ENCODE measurements at regions not wholly inside any gene's neighbourhood (a gene's known extent, or its start where the extent isn't known, plus 50 kb on each side); places are given as distances from the start of the nearest gene placed in this dataset.
A peak's percentile ranks its signal among the peaks of the same experiment; 100 is the strongest.
"Not testable (repeated sequence)": the region's sequence is repeated elsewhere in the genome, so short reads cannot be mapped to it uniquely, and the experiment has no call there.

DNA sequence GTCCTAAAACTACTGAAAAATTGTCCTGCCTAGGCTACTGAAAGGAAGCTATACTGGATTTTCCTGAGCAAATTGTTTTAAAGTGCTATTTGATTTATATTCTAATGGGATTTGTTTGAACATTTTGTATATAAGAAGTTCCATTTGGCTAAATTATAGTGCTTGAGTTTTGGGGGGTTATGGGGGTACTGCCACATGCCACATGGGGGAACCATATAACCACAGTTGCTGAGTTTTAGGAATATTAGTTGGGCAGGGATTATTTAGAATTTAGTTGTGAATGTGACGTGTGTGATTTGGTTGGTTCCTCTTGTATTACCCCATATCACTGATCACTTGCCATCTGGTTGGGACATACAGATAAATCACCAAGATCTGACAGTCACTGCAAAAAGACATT lies 224.5 kb upstream of the TAPT1 start:
- DNase-seq (ENCODE audit: low read depth in 2 of 3, low spot score in 2 of 3) = no peak

DNA sequence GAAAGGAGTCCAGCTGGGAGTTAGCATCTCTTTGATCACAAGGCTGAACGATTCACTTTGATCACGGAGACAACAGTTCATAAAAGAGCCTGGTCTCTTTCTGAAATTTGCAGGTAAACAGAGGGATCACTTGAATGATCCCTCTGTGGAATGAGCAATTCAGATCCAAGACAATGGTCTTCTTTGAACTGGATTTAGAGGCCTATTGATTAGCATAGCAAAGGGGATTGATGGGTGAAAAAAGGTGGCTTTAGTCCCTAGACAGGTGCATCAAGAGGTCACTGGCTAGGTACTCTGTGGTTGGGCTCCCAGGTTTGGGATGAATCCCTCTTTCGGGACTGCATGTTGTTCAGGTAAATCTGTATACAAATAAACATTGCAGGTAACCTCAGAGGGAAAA lies 223.8 kb upstream of the TAPT1 start:
- DNase-seq (ENCODE audit: low read depth in 2 of 3, low spot score in 2 of 3) = no peak

DNA sequence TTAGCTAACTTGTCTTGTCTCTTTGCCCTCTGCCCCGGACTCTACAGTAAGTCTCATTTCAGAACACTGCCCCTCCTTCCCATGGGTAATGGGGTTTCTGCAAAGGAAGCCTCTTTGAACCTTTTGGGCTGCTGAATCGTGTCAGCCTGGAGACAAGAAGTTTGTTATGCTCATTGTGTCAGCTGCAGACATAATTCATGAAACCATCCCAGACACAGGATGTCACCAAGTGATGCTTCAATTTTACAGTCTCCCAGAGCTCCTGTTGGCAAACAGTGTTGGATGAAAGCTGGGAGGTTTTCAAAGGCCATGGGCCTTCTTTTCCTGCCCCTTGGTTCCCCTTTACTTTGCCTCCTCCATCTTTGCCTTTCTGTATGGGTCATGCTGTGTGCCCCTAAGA lies 223.1 kb upstream of the TAPT1 start:
- no peak for DNase-seq (ENCODE audit: low read depth in 2 of 3, low spot score in 2 of 3)

DNA sequence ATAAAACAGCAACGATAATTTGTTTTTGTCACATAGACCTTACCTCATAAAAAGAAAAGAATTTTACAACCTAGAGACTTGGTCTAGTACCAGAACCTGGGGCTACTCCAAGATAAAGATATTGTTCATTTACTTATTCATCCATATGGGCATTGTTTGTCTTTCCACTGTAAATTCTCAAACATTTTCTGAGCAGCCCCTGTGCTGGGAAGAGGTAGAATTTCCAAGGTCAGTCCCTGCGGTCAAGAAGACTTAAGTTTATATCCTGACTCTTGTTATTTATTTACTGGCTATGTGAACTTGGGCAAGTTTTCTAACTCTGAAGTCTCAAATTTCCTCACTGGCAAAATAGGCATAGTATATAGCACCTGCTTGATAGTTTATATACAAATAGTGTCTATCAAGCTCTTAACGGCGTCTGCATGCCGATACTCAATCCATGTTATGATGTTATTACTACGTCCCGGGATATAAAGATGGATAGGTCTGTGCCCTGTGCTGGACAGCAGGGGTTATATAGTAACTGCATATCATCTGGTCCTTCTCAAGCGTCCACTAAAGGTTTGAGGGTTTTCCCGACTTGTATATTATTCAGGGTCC lies 222.1 kb upstream of the TAPT1 start:
- no peak for DNase-seq (ENCODE audit: low read depth in 2 of 3, low spot score in 2 of 3)

DNA sequence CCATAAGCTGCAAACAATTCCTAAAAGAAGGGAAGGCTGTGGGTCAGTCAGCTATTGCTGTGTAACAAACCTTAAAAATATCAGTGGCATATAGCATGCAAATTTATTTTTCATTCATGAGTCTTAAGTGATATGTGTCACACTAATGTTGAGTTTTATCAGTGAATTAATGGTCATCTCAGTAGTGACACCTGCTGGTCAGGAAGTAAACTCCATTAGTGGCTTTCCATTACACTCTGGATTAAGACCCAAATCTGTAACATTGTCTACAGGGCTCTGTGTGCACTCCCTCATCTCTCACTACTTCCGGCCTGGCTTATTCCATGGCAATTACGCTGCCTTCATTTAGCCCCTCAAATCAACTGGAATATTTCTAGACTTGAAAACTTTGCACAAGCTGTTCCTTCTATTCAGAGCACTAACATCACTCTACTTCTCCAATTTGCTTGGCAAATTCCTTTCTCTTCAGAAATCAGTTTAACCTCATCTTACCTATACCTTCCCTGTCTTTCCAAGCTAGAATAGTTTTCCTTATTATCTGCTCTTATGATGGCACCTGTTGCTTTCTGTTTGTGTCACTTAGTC lies 217.3 kb upstream of the TAPT1 start:
- DNase-seq (ENCODE audit: low read depth in 2 of 3, low spot score in 2 of 3) = peak in 2 of 3 donors; percentile 33 to 67

DNA sequence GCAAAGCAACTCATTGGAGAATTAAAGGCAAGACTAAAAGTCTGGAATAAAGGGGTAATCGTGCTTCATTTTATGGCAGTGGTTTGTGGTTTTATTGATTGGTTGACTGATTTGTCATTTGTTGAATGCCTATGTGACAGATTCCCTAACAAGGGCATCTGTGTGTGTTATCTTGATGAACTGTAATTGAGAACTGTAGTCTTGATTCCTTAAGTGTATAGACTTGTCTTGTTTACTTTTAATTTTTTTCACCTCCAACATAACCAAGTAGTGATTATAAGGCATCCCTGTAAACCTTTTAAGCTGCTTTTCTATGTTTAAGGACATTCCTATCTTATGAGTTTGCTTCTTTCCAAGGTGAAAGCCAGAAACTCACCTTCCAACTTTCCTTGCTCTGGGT lies 216.0 kb upstream of the TAPT1 start:
- no peak for DNase-seq (ENCODE audit: low read depth in 2 of 3, low spot score in 2 of 3)

DNA sequence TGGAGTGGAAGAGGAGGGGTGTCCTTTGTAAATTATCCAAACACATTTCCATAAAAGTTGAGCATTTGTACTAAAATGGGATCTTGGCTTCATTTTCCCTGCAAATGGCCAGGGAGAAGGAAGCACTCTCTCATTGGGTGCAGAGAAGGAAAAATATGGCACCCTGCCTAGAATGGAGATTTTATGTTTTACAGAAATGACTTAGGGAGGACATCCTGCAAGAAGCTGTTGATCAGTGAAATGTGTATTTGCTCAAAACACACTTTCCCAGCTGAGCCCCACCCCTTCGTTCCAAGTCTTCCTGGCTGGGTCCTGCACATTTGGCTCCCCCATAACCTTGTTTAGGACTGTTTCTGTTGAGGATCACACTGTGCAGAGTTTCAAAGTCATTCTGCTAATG lies 213.5 kb upstream of the TAPT1 start:
- DNase-seq (ENCODE audit: low read depth in 2 of 3, low spot score in 2 of 3) = no peak

DNA sequence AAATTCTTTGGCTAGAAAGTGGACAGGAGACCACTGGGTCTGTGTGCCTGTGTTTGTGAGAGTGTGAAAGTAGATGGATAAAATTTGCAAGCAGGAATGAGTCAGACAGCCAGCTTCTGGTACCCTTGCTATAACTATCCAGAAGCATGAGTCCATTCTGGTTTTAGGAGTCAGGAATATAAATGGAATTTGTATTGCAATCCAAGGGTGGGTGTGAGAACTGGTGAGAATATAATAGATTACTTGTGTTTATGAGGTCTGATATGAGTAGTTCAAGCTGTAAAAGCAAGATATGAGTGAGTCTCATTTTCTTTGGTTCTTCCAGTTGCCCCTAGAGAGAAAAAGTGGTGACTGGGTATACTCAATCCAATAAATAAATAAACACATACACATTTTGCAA lies 212.7 kb upstream of the TAPT1 start:
- no peak for DNase-seq (ENCODE audit: low read depth in 2 of 3, low spot score in 2 of 3)

DNA sequence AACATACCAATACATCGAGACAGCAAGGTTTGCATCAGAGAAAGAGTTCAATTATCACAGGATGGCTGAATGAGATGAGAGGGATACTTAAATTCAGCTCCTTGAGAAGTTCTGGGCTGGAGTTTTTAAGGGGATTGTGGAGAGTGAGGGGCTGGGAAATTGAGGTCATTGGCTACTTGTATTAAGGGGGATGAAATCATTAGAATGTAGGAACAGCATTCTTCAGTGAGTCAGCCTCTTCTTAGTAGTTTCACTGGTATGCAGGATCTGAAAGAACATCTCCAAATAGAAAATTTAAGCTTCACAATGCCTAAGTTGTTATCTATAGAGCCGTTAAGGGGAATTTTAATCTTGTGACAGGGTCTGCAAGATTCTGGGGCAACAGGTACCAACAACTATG lies 211.6 kb upstream of the TAPT1 start:
- no peak for DNase-seq (ENCODE audit: low read depth in 2 of 3, low spot score in 2 of 3)

DNA sequence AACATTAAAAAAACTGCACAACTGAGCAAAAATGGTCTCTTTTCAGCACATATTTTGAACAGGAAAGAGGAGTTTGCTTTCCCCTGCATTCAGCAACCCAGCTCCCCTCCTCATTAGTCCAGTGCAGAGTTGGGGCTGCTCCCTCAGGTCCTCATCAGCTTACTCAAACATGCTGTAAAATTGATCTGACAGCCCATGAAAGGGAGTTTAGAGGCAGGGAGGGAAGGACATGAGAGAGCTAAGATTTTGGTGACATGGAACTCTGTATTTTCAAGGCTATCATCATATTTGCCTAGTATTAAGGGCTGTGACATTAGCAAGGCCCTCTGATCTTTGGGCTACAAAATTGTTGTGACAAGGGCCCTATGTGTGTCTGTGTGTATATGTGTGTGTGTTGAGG lies 205.6 kb upstream of the TAPT1 start:
- no peak for DNase-seq (ENCODE audit: low read depth in 2 of 3, low spot score in 2 of 3)

DNA sequence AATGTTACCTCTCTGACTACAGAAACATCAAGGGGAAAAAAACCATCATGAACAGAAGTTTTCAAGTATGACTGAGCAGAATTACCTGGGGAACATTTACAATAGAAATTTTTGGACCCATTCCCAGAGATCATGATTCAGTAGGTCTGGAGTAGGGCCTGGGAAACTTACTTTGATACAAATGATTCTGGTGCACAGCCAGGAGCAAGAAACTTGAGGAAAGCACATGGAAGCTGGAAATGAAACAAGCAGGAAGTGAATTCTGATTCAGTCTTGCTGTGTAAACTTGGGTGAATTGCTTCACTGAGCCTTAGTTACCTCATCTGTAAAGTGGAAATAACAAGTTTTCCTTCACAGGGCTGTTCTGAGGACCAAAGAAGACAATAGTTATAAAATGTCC lies 192.5 kb upstream of the TAPT1 start:
- peak in 1 of 3 donors; percentile 20 for DNase-seq (ENCODE audit: low read depth in 2 of 3, low spot score in 2 of 3)

DNA sequence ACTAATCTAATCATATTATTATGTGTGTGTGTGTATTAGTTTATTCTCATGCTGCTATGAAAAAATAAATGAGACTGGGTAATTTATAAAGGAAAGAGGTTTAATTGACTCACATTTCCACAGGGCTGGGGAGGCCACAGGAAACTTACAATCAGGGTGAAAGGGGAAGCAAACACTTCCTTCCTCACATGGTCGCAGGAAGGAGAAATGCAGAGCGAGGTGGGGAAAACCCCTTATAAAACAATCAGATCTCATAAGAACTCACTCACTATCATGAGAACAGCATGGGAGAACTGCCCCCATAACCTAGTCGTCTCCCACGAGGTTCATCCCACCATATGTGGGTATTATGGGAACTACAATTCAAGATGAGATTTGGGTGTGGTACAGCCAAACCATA lies 190.9 kb upstream of the TAPT1 start:
- peak in 1 of 3 donors; percentile 11 for DNase-seq (ENCODE audit: low read depth in 2 of 3, low spot score in 2 of 3)

DNA sequence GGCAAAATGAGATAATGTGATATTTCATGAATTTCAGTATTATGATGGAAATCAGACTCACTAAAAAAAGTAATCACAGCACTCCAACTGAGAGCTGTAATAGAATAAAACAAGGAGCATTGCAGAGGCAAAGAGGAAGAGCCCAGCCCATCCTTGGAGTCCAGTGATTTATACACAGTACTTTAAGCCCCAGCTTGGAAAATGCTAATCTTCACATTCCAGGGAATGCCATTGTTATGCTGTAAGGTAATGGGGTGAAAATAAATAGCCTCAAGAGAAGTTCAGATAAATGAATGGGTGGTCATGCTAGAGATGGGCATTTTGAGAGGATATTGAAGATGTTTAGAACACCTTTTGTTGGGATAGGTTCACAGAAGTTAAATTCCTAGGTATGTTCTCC lies 190.3 kb upstream of the TAPT1 start:
- DNase-seq (ENCODE audit: low read depth in 2 of 3, low spot score in 2 of 3) = no peak

DNA sequence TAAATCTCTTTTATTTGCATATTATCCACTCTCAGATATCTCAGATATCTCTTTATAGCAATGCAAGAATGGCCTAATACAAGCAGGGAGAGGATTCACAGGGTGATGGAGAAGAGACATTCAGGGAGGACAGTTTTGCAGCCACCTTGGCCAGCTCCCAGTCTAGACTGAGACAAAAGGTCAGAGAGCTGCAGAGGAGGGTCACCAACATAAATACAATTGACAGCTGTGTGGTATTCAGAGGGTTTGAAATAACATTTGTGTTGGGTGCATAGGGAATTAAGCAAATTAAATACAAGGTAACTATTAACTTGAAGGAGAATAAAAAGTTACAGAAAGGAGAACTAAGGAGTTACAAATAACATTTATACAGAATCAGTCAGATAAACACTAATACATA lies 189.5 kb upstream of the TAPT1 start:
- no peak for DNase-seq (ENCODE audit: low read depth in 2 of 3, low spot score in 2 of 3)

DNA sequence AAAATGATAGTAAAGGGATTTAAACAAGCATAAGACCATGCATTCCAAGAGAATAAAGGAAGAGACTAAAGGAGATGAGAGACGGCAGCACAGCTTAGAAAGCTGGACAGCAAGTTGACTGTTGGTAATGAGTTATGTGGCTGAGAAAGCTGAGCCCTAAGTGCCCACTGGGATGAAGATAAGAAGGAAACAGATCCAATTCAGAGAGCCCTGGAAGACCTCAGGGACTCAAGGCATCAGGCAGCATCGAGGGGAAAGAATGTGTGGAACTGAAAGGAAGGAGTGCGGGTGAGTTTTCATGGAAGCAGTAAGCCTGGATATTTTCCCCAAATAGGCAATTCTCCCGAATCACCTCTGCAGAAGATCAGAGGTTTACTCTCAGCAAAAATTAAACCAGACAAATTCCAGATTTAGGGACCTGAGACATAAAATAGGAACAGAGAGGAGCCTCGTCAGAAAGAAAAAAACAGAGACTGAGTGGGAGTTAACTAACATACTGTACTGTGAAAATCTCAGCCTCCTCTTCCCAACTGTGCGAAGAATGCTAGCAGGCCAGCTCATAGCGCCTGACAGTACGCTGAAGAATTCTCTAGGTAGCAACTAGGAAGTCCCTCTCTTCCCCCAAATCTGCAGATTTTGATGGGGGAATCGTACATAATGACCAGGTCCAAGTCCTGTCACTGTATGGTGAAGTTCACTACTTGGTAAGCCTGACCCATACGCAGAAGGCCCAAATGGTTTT lies 187.7 kb upstream of the TAPT1 start:
- no peak for DNase-seq (ENCODE audit: low read depth in 2 of 3, low spot score in 2 of 3)

DNA sequence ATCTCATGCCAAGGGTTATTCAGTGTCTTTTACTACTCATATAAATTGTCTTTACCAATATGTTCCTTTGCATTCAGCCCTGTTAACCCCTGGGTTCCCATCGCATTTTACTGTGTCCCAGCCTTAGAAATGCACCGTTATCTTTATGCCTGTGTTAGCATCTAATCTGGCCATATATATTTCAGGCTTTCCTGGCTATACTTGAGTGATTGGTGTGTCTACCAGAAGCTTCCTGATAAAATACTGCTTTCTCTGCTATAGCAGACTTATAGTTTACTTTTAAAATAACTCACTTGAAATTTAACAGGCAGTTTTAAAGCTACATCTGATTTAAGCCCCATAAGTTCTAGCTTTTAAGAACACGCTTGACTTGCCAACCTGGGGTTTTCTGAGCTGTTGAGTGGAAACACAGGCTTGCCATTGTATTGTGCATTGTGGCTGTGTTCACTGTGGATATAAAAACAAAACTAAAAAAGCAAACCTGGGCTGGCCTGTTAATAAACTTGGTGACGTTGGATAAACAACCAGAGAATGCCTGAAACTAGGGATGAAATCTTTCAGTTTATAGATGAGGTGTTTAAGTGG lies 185.3 kb upstream of the TAPT1 start:
- no peak for DNase-seq (ENCODE audit: low read depth in 2 of 3, low spot score in 2 of 3)

DNA sequence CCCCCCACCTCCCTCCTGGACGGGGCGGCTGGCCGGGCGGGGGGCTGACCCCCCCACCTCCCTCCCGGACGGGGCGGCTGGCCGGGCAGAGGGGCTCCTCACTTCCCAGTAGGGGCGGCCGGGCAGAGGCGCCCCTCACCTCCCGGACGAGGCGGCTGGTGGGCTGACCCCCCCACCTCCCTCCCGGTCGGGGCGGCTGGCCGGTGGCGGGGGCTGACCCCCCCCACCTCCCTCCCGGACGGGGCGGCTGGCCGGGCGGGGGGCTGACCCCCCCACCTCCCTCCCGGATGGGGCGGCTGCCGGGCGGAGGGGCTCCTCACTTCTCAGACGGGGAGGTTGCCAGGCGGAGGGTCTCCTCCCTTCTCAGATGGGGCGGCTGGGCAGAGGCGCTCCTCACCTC lies 166.9 kb upstream of the TAPT1 start:
- DNase-seq (ENCODE audit: low read depth in 2 of 3, low spot score in 2 of 3) = not testable (repeated sequence)

DNA sequence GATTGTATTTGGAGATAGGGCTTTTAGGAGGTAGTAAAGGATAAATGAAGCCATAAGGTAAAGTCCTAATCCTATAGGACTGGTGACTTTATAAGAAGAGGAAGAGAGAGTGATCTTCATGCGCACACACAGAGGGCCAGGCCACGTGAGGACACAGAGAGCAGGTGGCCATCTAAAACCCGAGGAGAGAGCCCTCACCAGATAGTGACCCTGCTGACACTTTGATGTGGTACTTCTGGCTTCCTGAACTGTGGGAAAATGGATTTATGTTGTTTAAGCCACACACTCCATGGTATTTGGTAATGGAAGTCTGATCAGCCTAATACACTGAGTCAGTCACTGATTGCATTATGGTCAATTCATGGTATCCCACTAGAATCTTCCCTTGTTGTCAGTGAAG lies 164.9 kb upstream of the TAPT1 start:
- no peak for DNase-seq (ENCODE audit: low read depth in 2 of 3, low spot score in 2 of 3)

DNA sequence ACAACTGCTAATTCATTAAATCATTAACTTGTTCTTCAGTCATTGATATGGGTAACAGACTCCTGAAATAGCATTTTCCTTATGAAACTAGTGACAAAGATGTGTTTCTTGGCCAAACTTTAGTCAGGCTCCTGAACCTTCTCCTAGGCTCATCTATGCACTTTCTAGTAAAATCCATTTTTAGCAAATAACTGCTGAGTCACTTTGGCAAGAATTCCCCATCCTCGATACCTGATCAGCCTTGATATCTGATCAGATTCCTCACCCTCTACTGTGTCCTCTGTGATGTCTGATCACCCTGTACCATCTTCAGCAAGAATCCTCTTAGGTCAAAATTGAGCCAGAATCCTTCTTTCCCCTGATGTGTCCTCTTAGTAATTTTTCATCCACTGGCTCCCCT lies 161.2 kb upstream of the TAPT1 start:
- DNase-seq (ENCODE audit: low read depth in 2 of 3, low spot score in 2 of 3) = no peak

DNA sequence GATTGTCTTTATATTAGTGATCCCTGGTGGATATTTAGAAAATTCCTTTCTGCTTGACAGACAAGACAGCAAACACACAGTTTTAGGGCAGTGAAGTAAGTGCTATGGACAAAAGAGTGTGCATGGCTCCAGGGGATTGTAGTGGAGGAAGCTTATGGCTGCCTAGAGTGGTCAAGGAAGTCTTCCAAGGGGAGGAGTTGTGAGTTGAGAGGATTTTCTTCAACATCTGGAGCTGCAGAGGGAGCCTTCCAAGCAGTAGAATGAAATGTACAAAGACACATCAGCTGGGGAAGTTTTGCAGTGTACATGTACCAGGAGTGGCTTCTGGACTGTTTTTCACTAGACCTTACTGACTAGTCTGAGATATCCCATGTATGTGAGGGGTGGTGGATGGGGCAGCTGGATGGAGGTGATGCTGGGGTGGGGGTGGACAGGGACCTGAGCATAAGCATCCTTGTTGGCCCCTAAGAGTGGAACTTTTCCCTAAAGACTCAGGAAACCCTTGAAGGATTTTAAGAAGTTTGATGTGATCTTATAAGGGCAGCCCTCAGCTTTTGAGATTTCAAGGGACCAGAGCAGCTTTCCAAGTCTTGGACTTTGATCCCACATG lies 160.5 kb upstream of the TAPT1 start:
- no peak for DNase-seq (ENCODE audit: low read depth in 2 of 3, low spot score in 2 of 3)

DNA sequence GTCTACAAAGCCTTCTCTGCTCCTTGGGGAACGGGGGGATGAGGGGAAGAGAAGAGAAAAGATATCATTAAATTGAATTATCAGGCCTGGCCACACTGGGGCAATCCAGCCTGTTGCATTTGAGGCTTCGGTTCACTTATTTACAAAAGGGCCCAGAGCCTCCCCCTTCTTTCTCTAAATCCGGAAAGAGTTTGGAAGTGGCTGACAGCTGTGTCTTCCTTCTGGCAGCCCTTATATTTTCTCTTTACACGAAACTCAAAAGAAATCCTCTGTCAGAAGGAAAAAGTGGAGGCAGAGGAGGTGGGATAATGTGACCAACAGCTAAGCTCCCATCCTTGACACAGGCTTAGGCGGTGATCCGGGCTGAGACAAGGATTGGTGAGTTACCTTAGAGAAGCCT lies 158.3 kb upstream of the TAPT1 start:
- no peak for DNase-seq (ENCODE audit: low read depth in 2 of 3, low spot score in 2 of 3)

DNA sequence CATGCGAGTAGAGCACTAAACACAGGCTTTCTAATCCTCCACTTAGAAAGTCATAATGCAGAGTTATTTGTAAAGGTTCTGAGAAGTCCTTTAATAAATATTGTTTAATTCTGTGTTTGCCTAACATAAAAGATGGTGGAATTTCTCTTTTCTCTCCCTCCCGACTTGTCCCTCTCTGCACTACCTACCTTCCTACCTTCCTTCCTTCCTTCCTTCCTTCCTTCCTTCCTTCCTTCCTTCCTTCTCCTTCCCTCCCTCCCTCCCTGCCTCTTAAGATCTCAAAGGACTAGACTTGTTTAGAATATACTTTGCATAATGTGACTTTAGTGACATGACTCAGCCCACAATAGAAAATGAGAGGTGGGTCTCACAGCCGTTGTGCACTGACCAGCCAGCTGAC lies 156.3 kb upstream of the TAPT1 start:
- no peak for DNase-seq (ENCODE audit: low read depth in 2 of 3, low spot score in 2 of 3)
